H1 (cell line): ENCODE measurements at regions not wholly inside any gene's neighbourhood (a gene's known extent, or its start where the extent isn't known, plus 50 kb on each side); places are given as distances from the start of the nearest gene placed in this dataset.

Source experiments
- CTCF ChIA-PET: fragments of 300-600 bp; sonication (Branson Sonifier 250); formaldehyde crosslinking; loops from one replicate; lab custom pipeline; 2021; ENCODE audit not compliant: partially characterized antibody; lab: Charles Lee
- POLR2A ChIA-PET: fragments of 300-600 bp; sonication (Branson Sonifier 250); formaldehyde crosslinking; loops from one replicate; lab custom pipeline; 2021; ENCODE audit warnings: inconsistent platforms; ENCODE audit not compliant: partially characterized antibody; lab: Charles Lee
- DNase-seq, 2 experiments: peaks; one replicate each; pipeline versions ENCODE4 v3.0.0 to v3.0.0-alpha.2; 2010 to 2022; ENCODE audit warnings: low spot score in 2 of 2, low read depth in 1 of 2, mixed read lengths in 1 of 2
- FAIRE-seq: peaks from 2 replicates; lab custom pipeline; 2011; peaks lifted over from hg19 to GRCh38; lab: Jason Lieb, UNC
- H2AFZ ChIP-seq: 2 replicates; pipeline ENCODE4 v1.8.1; 2012; ENCODE audit warnings: low read length, inconsistent platforms
- H2AK5ac ChIP-seq: 2 replicates; pipeline ENCODE4 v1.6.1; 2013; ENCODE audit warnings: low read depth, low read length
- H2BK120ac ChIP-seq: replicated peaks from 2 replicates; pipeline ENCODE3; 2013; ENCODE audit warnings: low read depth, low read length, inconsistent platforms
- H2BK12ac ChIP-seq: 2 replicates; pipeline ENCODE4 v1.6.1; 2013; ENCODE audit warnings: low read depth, low read length
- H2BK15ac ChIP-seq: 2 replicates; pipeline ENCODE4 v1.6.1; 2013; ENCODE audit warnings: low read length
- H2BK20ac ChIP-seq: 2 replicates; pipeline ENCODE4 v1.6.1; 2013; ENCODE audit warnings: low read length
- H2BK5ac ChIP-seq: 2 replicates; pipeline ENCODE4 v1.6.1; 2013; ENCODE audit warnings: low read depth, low read length
- H3K14ac ChIP-seq: 2 replicates; pipeline ENCODE4 v1.6.1; 2013; ENCODE audit warnings: inconsistent platforms; ENCODE audit not compliant: insufficient read length
- H3K18ac ChIP-seq: 2 replicates; pipeline ENCODE4 v1.6.1; 2013; ENCODE audit warnings: low read length; ENCODE audit errors: extremely low read depth
- H3K23ac ChIP-seq: 2 replicates; pipeline ENCODE4 v1.6.1; 2013; ENCODE audit warnings: inconsistent platforms; ENCODE audit not compliant: insufficient read length
- H3K23me2 ChIP-seq: 2 replicates; pipeline ENCODE4 v1.6.1; 2013; ENCODE audit warnings: low read depth, low read length
- H3K27ac ChIP-seq: 2 replicates; pipeline ENCODE4 v1.6.1; 2011; ENCODE audit warnings: low read depth, low read length, inconsistent platforms
- H3K27me3 ChIP-seq, 4 experiments: replicated peaks in 1 of 4; 1 replicate in 1 of 4; 2 replicates in 3 of 4; pipeline versions ENCODE4 v1.6.1 to v1.8.1; 2011 to 2013; ENCODE audit warnings: low read length in 3 of 4, mild to moderate bottlenecking in 3 of 4, inconsistent platforms in 2 of 4, mixed read lengths in 2 of 4, moderate library complexity in 1 of 4; ENCODE audit not compliant: control insufficient read depth in 3 of 4, insufficient read depth in 3 of 4; ENCODE audit errors: extremely low read depth in 1 of 4
- H3K36me3 ChIP-seq, 4 experiments: 2 replicates each; pipeline versions ENCODE4 v1.6.1 to v1.8.1; 2011 to 2013; ENCODE audit warnings: mild to moderate bottlenecking in 4 of 4, low read length in 3 of 4, moderate library complexity in 2 of 4, control low read depth in 1 of 4, inconsistent platforms in 1 of 4; ENCODE audit not compliant: insufficient read depth in 4 of 4, control insufficient read depth in 2 of 4
- H3K4ac ChIP-seq: replicated peaks from 2 replicates; pipeline ENCODE3; 2013; ENCODE audit warnings: low read length, low read depth, mixed read lengths, inconsistent platforms; ENCODE audit not compliant: insufficient read length
- H3K4me1 ChIP-seq, 4 experiments: replicated peaks in 1 of 4; 1 replicate in 1 of 4; 2 replicates in 3 of 4; pipeline versions ENCODE4 v1.6.1 to v1.8.1; 2011 to 2013; ENCODE audit warnings: low read length in 3 of 4, inconsistent platforms in 2 of 4, mixed read lengths in 1 of 4; ENCODE audit not compliant: insufficient read depth in 4 of 4, control insufficient read depth in 3 of 4
- H3K4me2 ChIP-seq, 2 experiments: 2 replicates each; pipeline versions ENCODE4 v1.6.1 to v1.8.1; 2011 to 2013; ENCODE audit warnings: low read depth in 2 of 2, low read length in 2 of 2, control low read depth in 1 of 2, inconsistent platforms in 1 of 2, mild to moderate bottlenecking in 1 of 2; ENCODE audit not compliant: insufficient read depth in 1 of 2
- H3K4me3 ChIP-seq, 4 experiments: fragments of 200-600, 300-600 bp in 1 of 4; sonication (generic), shearing (Covaris generic), sonication (Bioruptor Twin) in 1 of 4; 2 replicates each; pipeline versions ENCODE4 v1.5.1 to v1.8.1; 2011 to 2016; ENCODE audit warnings: low read length in 4 of 4, low read depth in 3 of 4, control low read depth in 2 of 4, inconsistent platforms in 2 of 4, mild to moderate bottlenecking in 2 of 4, mixed read lengths in 1 of 4, moderate library complexity in 1 of 4; ENCODE audit not compliant: insufficient read depth in 2 of 4; ENCODE audit errors: extremely low read depth in 1 of 4
- H3K56ac ChIP-seq: replicated peaks from 2 replicates; pipeline ENCODE3; 2013; ENCODE audit warnings: low read depth, mild to moderate bottlenecking, mixed read lengths, low read length, inconsistent platforms; ENCODE audit not compliant: insufficient read length
- H3K79me1 ChIP-seq: 2 replicates; pipeline ENCODE4 v1.6.1; 2013; ENCODE audit warnings: low read depth, low read length, control low read depth
- H3K79me2 ChIP-seq, 2 experiments: 2 replicates each; pipeline versions ENCODE4 v1.6.1 to v1.8.1; 2012 to 2013; ENCODE audit warnings: low read length in 2 of 2, mild to moderate bottlenecking in 2 of 2, inconsistent platforms in 1 of 2; ENCODE audit not compliant: insufficient read depth in 2 of 2, control insufficient read depth in 1 of 2
- H3K9ac ChIP-seq, 4 experiments: replicated peaks in 1 of 4; 1 replicate in 1 of 4; 2 replicates in 3 of 4; pipeline versions ENCODE4 v1.6.1 to v1.8.1; 2011 to 2013; ENCODE audit warnings: low read depth in 3 of 4, low read length in 3 of 4, control low read depth in 2 of 4, mild to moderate bottlenecking in 2 of 4, moderate library complexity in 2 of 4, inconsistent platforms in 1 of 4; ENCODE audit errors: extremely low read depth in 1 of 4
- H3K9me3 ChIP-seq, 2 experiments: 2 replicates each; pipeline versions ENCODE4 v1.6.1 to v1.8.1; 2012 to 2013; ENCODE audit warnings: mild to moderate bottlenecking in 2 of 2, moderate library complexity in 2 of 2, control low read depth in 1 of 2, inconsistent platforms in 1 of 2, low read depth in 1 of 2, low read length in 1 of 2, mixed read lengths in 1 of 2; ENCODE audit not compliant: insufficient read depth in 2 of 2
- H4K20me1 ChIP-seq, 2 experiments: replicated peaks in 1 of 2; 2 replicates each; pipeline versions ENCODE3 to v1.8.1; 2011 to 2013; ENCODE audit warnings: inconsistent platforms in 2 of 2, low read length in 2 of 2, mild to moderate bottlenecking in 1 of 2; ENCODE audit not compliant: insufficient read depth in 2 of 2, control insufficient read depth in 1 of 2
- H4K5ac ChIP-seq: 2 replicates; pipeline ENCODE4 v1.6.1; 2013; ENCODE audit warnings: low read length, low read depth, mixed read lengths, inconsistent platforms; ENCODE audit not compliant: insufficient read length
- H4K8ac ChIP-seq: 2 replicates; pipeline ENCODE4 v1.8.0; 2013; ENCODE audit warnings: mild to moderate bottlenecking, moderate library complexity, low read length, inconsistent platforms; ENCODE audit not compliant: insufficient read depth; ENCODE audit errors: extremely low read depth
- H4K91ac ChIP-seq: replicated peaks from 2 replicates; pipeline ENCODE3; 2013; ENCODE audit warnings: low read length, mixed read lengths, inconsistent platforms; ENCODE audit not compliant: insufficient read length
- CBX5 ChIP-seq: fragments of 300-800, 300-1000 bp; sonication (generic); IDR thresholded peaks from 2 replicates; pipeline ENCODE4 v1.7.1; 2016; ENCODE audit warnings: antibody characterized with exemption, low read length, low read depth
- KDM5A ChIP-seq: fragments of 200-600 bp; IDR thresholded peaks from 2 replicates; pipeline ENCODE4 v1.7.1; 2012; ENCODE audit warnings: mild to moderate bottlenecking, low read length, inconsistent platforms, mixed read lengths
- MAX ChIP-seq: IDR thresholded peaks from 2 replicates; pipeline ENCODE4 v1.6.1; 2012; ENCODE audit warnings: inconsistent platforms
- RBBP5 ChIP-seq: IDR thresholded peaks from 2 replicates; pipeline ENCODE4 v1.7.1; 2012; ENCODE audit warnings: low read depth, mild to moderate bottlenecking, inconsistent platforms, low read length, moderate library complexity, borderline replicate concordance
- SP4 ChIP-seq: IDR thresholded peaks from 2 replicates; pipeline ENCODE4 v1.6.1; 2012; ENCODE audit warnings: low read length, inconsistent platforms
- USF2 ChIP-seq: IDR thresholded peaks from 2 replicates; pipeline ENCODE4 v1.6.1; 2011; ENCODE audit warnings: low read length, improper control_type of control experiment
- WGBS, 2 experiments: shearing (Covaris generic) in 1 of 2; methylation state at CpG; one replicate each; pipeline versions ENCODE4 v1.1.6 to v1.1.7; 2013 to 2015; ENCODE audit warnings: low lambda C conversion rate in 2 of 2, mixed read lengths in 2 of 2, inconsistent platforms in 1 of 2, low coverage in 1 of 2, missing lambda C conversion rate in 1 of 2; ENCODE audit not compliant: insufficient replicate concordance in 2 of 2, insufficient coverage in 1 of 2, insufficient read length in 1 of 2; ENCODE audit errors: extremely low coverage in 1 of 2, missing lambda C conversion rate in 1 of 2; 5-methylcytosine and 5-hydroxymethylcytosine counted together

GRCh38 chr2:147519178-147519577 is 325.7 kb upstream of the ACVR2A start:
- H3K23me2 ChIP-seq, result no peaks in the 10 kb centered on the region
- CTCF ChIA-PET, result interaction anchor here (0.5 kb wide), 1 partner anchor 173 kb away, joined by 4 read pairs; no protein-coding TSS in a partner anchor
- H3K4ac ChIP-seq, result no peak overlapping the region
- H4K8ac ChIP-seq, result no peak overlapping the region
- no peaks in the 10 kb centered on the region for H4K20me1 ChIP-seq
- H3K9ac ChIP-seq, result no peak overlapping the region
- no peak overlapping the region for H2BK12ac ChIP-seq
- TF ChIP-seq SP4, result no peak
- no peak for TF ChIP-seq USF2
- no peak for TF ChIP-seq RBBP5
- TF ChIP-seq KDM5A, result no peak
- TF ChIP-seq MAX, result no peak
- no peak for TF ChIP-seq CBX5
- H3K9me3 ChIP-seq, result peaks cover 0 to 4% of the 10 kb centered on the region in 2 experiments; a peak in 1 of 4 replicates
- no peak overlapping the region for H3K14ac ChIP-seq
- H3K18ac ChIP-seq, result no peak overlapping the region
- 100% methylated on average over 2 of the region's 2 CpGs; no CpG with 5 or more reads in 1 of the 2 experiments for WGBS, 2 experiments
- POLR2A ChIA-PET, result no interaction called here
- H2BK120ac ChIP-seq, result no peak overlapping the region
- no peak for FAIRE-seq
- no peak overlapping the region for H3K56ac ChIP-seq
- no peak overlapping the region for H2BK15ac ChIP-seq
- no peak for DNase-seq
- no peak overlapping the region for H2BK20ac ChIP-seq
- H3K4me3 ChIP-seq, result no peak overlapping the region
- H2AK5ac ChIP-seq, result no peak overlapping the region
- no peaks in the 10 kb centered on the region for H3K79me2 ChIP-seq
- H3K79me1 ChIP-seq, result no peaks in the 10 kb centered on the region
- no peaks in the 10 kb centered on the region for H3K27me3 ChIP-seq
- H3K4me1 ChIP-seq, result no peaks in the 10 kb centered on the region
- no peak overlapping the region for H3K4me2 ChIP-seq
- H3K27ac ChIP-seq, result no peak overlapping the region
- no peak overlapping the region for H3K23ac ChIP-seq
- H4K91ac ChIP-seq, result no peak overlapping the region
- H2BK5ac ChIP-seq, result no peak overlapping the region
- H4K5ac ChIP-seq, result no peak overlapping the region
- H3K36me3 ChIP-seq, result no peaks in the 10 kb centered on the region
- no peak overlapping the region for H2AFZ ChIP-seq
